GM12872 (cell line): ENCODE measurements at regions not wholly inside any gene's neighbourhood (a gene's known extent, or its start where the extent isn't known, plus 50 kb on each side); places are given as distances from the start of the nearest gene placed in this dataset.

ENCODE experiments used
- TF ChIP-seq, protein P1 (sequence below): IDR thresholded peaks from 3 replicates; pipeline ENCODE4 v1.5.1; 2011; ENCODE audit warnings: low read depth, mild to moderate bottlenecking, low read length, moderate library complexity; ENCODE audit not compliant: insufficient read depth

- TF ChIP-seq, protein P1, sequence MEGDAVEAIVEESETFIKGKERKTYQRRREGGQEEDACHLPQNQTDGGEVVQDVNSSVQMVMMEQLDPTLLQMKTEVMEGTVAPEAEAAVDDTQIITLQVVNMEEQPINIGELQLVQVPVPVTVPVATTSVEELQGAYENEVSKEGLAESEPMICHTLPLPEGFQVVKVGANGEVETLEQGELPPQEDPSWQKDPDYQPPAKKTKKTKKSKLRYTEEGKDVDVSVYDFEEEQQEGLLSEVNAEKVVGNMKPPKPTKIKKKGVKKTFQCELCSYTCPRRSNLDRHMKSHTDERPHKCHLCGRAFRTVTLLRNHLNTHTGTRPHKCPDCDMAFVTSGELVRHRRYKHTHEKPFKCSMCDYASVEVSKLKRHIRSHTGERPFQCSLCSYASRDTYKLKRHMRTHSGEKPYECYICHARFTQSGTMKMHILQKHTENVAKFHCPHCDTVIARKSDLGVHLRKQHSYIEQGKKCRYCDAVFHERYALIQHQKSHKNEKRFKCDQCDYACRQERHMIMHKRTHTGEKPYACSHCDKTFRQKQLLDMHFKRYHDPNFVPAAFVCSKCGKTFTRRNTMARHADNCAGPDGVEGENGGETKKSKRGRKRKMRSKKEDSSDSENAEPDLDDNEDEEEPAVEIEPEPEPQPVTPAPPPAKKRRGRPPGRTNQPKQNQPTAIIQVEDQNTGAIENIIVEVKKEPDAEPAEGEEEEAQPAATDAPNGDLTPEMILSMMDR = no peak
Observed at GRCh38 chr22:27573280-27574001, 228.1 kb downstream of the MN1 start.

DNA sequence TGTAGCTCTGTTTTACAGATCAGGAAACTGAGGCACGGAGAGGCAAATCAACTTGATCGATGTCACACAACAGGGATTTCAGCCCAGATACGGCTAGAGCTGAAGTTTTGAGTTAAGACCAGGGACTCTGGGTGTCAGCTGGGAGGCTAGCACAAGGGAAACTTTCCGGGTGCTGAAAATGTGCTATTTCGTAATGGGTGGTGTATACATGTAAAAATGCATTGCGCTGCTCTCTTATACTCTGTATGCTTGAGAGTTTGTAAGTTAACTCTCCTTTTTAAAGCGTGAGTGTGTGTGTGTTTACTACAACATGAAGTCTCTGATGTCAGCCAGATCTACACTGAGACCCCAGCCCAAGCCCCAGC, 227.6 kb downstream of the MN1 start:
- TF ChIP-seq, protein P1 = no peak

GRCh38 chr22:27574651-27575050, 226.9 kb downstream of the MN1 start:
- TF ChIP-seq, protein P1 = no peak

- TF ChIP-seq, protein P1 = no peak
Observed at GRCh38 chr22:27575348-27575747, 226.2 kb downstream of the MN1 start.

GRCh38 chr22:27576413-27576812, 225.1 kb downstream of the MN1 start:
- TF ChIP-seq, protein P1 = no peak

GRCh38 chr22:27576815-27577573, 224.6 kb downstream of the MN1 start:
- TF ChIP-seq, protein P1 = no peak

DNA sequence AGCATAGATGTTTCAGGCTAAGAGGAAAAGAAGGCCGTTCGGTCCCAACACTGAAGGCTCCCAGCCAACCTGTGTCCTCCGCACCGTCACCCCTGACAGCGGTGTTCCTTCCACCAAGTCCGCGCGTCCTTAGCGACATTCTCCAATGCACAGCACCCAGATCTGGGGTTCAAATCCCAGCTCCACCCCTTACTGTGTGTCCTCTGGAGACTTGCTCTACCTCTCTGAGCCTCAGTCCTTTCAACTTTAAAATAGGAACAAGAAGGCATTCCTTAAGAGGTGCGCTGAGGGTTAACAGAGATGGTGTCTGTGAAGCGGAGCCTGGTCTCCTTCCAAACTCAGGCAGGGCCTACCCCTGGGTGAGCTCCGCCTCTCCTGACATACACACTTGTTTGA, 224.0 kb downstream of the MN1 start:
- TF ChIP-seq, protein P1 = no peak
